A673 (cell line): ENCODE measurements at regions not wholly inside any gene's neighbourhood (a gene's known extent, or its start where the extent isn't known, plus 50 kb on each side); places are given as distances from the start of the nearest gene placed in this dataset.

Source experiments
- BruUV-seq: library from RNA; stranded (reverse); fragments of 400-500 nt; replicated peaks from 2 replicates; lab custom pipeline; 2021; lab: Mats Ljungman, UMichigan
- CTCF ChIA-PET: fragments of 300-600 bp; sonication (Branson Sonifier 250); formaldehyde crosslinking; loops from one replicate; lab custom pipeline; 2022; ENCODE audit warnings: antibody characterized with exemption; lab: Charles Lee
- POLR2A ChIA-PET: fragments of 300-600 bp; sonication (Branson Sonifier 250); formaldehyde crosslinking; loops from one replicate; lab custom pipeline; 2022; ENCODE audit warnings: antibody characterized with exemption; ENCODE audit not compliant: low non-redundant PET; lab: Charles Lee
- DNase-seq: peaks from one replicate; pipeline ENCODE4 v3.0.0-alpha.2; 2015; ENCODE audit warnings: low spot score
- H3K27ac ChIP-seq: fragments of 200-600 bp; sonication (generic); 2 replicates; pipeline ENCODE4 v1.5.1; 2016; ENCODE audit warnings: mixed run types, low read depth, mild to moderate bottlenecking, mixed read lengths, antibody characterized with exemption, low read length; ENCODE audit not compliant: poor library complexity, severe bottlenecking
- H3K27me3 ChIP-seq: fragments of 200-600 bp; sonication (generic); replicated peaks from 2 replicates; pipeline ENCODE4 v1.6.1; 2017; ENCODE audit warnings: mixed run types, low read depth, mild to moderate bottlenecking, mixed read lengths, antibody characterized with exemption, low read length; ENCODE audit not compliant: insufficient read depth, poor library complexity
- H3K36me3 ChIP-seq: fragments of 200-600 bp; sonication (generic); 2 replicates; pipeline ENCODE4 v1.6.1; 2016; ENCODE audit warnings: mixed run types, mild to moderate bottlenecking, mixed read lengths, antibody characterized with exemption, low read length; ENCODE audit not compliant: insufficient read depth, poor library complexity, severe bottlenecking
- H3K4me1 ChIP-seq: fragments of 200-600 bp; sonication (generic); 2 replicates; pipeline ENCODE4 v1.6.1; 2017; ENCODE audit warnings: mixed run types, mild to moderate bottlenecking, mixed read lengths, antibody characterized with exemption, low read length; ENCODE audit not compliant: insufficient read depth, poor library complexity, severe bottlenecking
- H3K4me3 ChIP-seq: fragments of 200-600 bp; sonication (generic); 2 replicates; pipeline ENCODE4 v1.5.1; 2016; ENCODE audit warnings: low read depth, mixed run types, mild to moderate bottlenecking, mixed read lengths, low read length; ENCODE audit not compliant: poor library complexity, severe bottlenecking
- H3K9me3 ChIP-seq: fragments of 200-600 bp; sonication (generic); 2 replicates; pipeline ENCODE4 v1.6.1; 2016; ENCODE audit warnings: mixed run types, low read depth, mild to moderate bottlenecking, mixed read lengths, antibody characterized with exemption, low read length; ENCODE audit not compliant: poor library complexity, severe bottlenecking
- CTCF ChIP-seq: fragments of 300-800, 200-600 bp; sonication (generic); conservative IDR thresholded peaks from 2 replicates; pipeline ENCODE4 v1.5.1; 2017; ENCODE audit warnings: low read depth, mild to moderate bottlenecking, antibody characterized with exemption, low read length, moderate library complexity, mixed read lengths
- EZH2 ChIP-seq: fragments of 200-600 bp; sonication (generic); IDR thresholded peaks from 2 replicates; pipeline ENCODE4 v1.6.1; 2017; ENCODE audit warnings: borderline replicate concordance, low read depth, mild to moderate bottlenecking, mixed read lengths, antibody characterized with exemption, low read length; ENCODE audit not compliant: poor library complexity, severe bottlenecking
- intact Hi-C: fragments of 100-400 bp; cut with micrococcal nuclease; formaldehyde crosslinking; loops from one replicate; pipeline ENCODE4 v1.10.0; 2022; ENCODE audit not compliant: unreplicated experiment

- H3K36me3 ChIP-seq, result no peaks in the 10 kb centered on the region
- TF ChIP-seq EZH2, result no peak
- TF ChIP-seq CTCF, result no peak
- H3K4me3 ChIP-seq, result no peak overlapping the region
- intact Hi-C loops, result no loop called here
- H3K27ac ChIP-seq, result no peak overlapping the region
- CTCF ChIA-PET, result no interaction called here
- POLR2A ChIA-PET, result no interaction called here
- H3K9me3 ChIP-seq, result no peaks in the 10 kb centered on the region
- BruUV-seq, result no TSS peak
- H3K27me3 ChIP-seq, result peaks cover 39% of the 10 kb centered on the region
- H3K4me1 ChIP-seq, result no peaks in the 10 kb centered on the region
- no peak for DNase-seq
Measured at GRCh38 chr21:35682904-35683549, 377.3 kb downstream of the SETD4 start.

GRCh38 chr21:35681946-35682345, 378.4 kb downstream of the SETD4 start:
- no peak for DNase-seq
- no TSS peak for BruUV-seq
- no peaks in the 10 kb centered on the region for H3K9me3 ChIP-seq
- no peak overlapping the region for H3K4me3 ChIP-seq
- peaks cover 35% of the 10 kb centered on the region for H3K27me3 ChIP-seq
- no peak for TF ChIP-seq EZH2
- no peak for TF ChIP-seq CTCF
- CTCF ChIA-PET, result no interaction called here
- POLR2A ChIA-PET, result interaction anchor here (0.5 kb wide), 1 partner anchor 138 kb away, joined by 4 read pairs; no protein-coding TSS in a partner anchor
- H3K4me1 ChIP-seq, result no peaks in the 10 kb centered on the region
- intact Hi-C loops, result no loop called here
- H3K36me3 ChIP-seq, result no peaks in the 10 kb centered on the region
- no peak overlapping the region for H3K27ac ChIP-seq

GRCh38 chr21:35679076-35679475, 381.2 kb downstream of the SETD4 start:
- TF ChIP-seq EZH2, result no peak
- TF ChIP-seq CTCF, result no peak
- DNase-seq, result no peak
- H3K4me3 ChIP-seq, result no peak overlapping the region
- peaks cover 17% of the 10 kb centered on the region for H3K27me3 ChIP-seq
- no peaks in the 10 kb centered on the region for H3K36me3 ChIP-seq
- ChIA-PET POLR2A (no interaction called here), CTCF (no interaction called here)
- no peak overlapping the region for H3K27ac ChIP-seq
- intact Hi-C loops, result no loop called here
- no peaks in the 10 kb centered on the region for H3K4me1 ChIP-seq
- no TSS peak for BruUV-seq
- no peaks in the 10 kb centered on the region for H3K9me3 ChIP-seq
